ENCODE measurements at regions not wholly inside any gene's neighbourhood (a gene's known extent, or its start where the extent isn't known, plus 50 kb on each side); places are given as distances from the start of the nearest gene placed in this dataset.

GRCh38 chr12:113622410-113622809, 150.7 kb upstream of the LHX5 start:
- no peak for DNase-seq (ENCODE audit: extremely low read depth, low read depth)
- TF ChIP-seq CTCF (IDR thresholded peaks at IDR 0.05; ENCODE audit: low read depth, low read length), result no peak

- DNase-seq (ENCODE audit: extremely low read depth, low read depth), result no peak
- no peak for TF ChIP-seq CTCF (IDR thresholded peaks at IDR 0.05; ENCODE audit: low read depth, low read length)
Observed at GRCh38 chr12:113620437-113620976, 148.8 kb upstream of the LHX5 start.

GRCh38 chr12:113619202-113619601, 147.5 kb upstream of the LHX5 start:
- no peak for TF ChIP-seq CTCF (IDR thresholded peaks at IDR 0.05; ENCODE audit: low read depth, low read length)
- no peak for DNase-seq (ENCODE audit: extremely low read depth, low read depth)

GRCh38 chr12:113613414-113613813, 141.7 kb upstream of the LHX5 start:
- no peak for TF ChIP-seq CTCF (IDR thresholded peaks at IDR 0.05; ENCODE audit: low read depth, low read length)
- no peak for DNase-seq (ENCODE audit: extremely low read depth, low read depth)

- no peak for DNase-seq (ENCODE audit: extremely low read depth, low read depth)
- TF ChIP-seq CTCF (IDR thresholded peaks at IDR 0.05; ENCODE audit: low read depth, low read length), result no peak
Observed at GRCh38 chr12:113612793-113613192, 141.1 kb upstream of the LHX5 start.

GRCh38 chr12:113612076-113612728, 140.5 kb upstream of the LHX5 start:
- TF ChIP-seq CTCF (IDR thresholded peaks at IDR 0.05; ENCODE audit: low read depth, low read length), result no peak
- DNase-seq (ENCODE audit: extremely low read depth, low read depth), result no peak

GRCh38 chr12:113611652-113612051, 140.0 kb upstream of the LHX5 start:
- TF ChIP-seq CTCF (IDR thresholded peaks at IDR 0.05; ENCODE audit: low read depth, low read length), result no peak
- DNase-seq (ENCODE audit: extremely low read depth, low read depth), result no peak

Data from AG09319 (cell line).